Fibroblast of mammary gland (primary cell): ENCODE measurements at regions not wholly inside any gene's neighbourhood (a gene's known extent, or its start where the extent isn't known, plus 50 kb on each side); places are given as distances from the start of the nearest gene placed in this dataset.

Experiments used
- DNase-seq: peaks from one replicate; pipeline ENCODE4 v3.0.0-alpha.2; 2010; ENCODE audit warnings: low read depth
- H3K4me3 ChIP-seq: 2 replicates; pipeline ENCODE4 v1.5.1; 2011; ENCODE audit warnings: low read depth, mild to moderate bottlenecking, low read length, moderate library complexity; ENCODE audit not compliant: control insufficient read depth
- CTCF ChIP-seq: conservative IDR thresholded peaks from 2 replicates; pipeline ENCODE4 v1.5.1; 2011; ENCODE audit warnings: low read depth, low read length, inconsistent platforms; ENCODE audit not compliant: control insufficient read depth, insufficient read depth

GRCh38 chr3:132961991-132962390, 76.2 kb upstream of the TMEM108 start:
- DNase-seq, result no peak
- TF ChIP-seq CTCF, result no peak
- no peak overlapping the region for H3K4me3 ChIP-seq

- no peak overlapping the region for H3K4me3 ChIP-seq
- TF ChIP-seq CTCF, result no peak
- DNase-seq, result no peak
Observed at GRCh38 chr3:132953683-132954082, 84.5 kb upstream of the TMEM108 start.

- H3K4me3 ChIP-seq, result no peak overlapping the region
- no peak for DNase-seq
- no peak for TF ChIP-seq CTCF
Observed at GRCh38 chr3:132927896-132928295, 110.3 kb upstream of the TMEM108 start.

GRCh38 chr3:132926098-132926497, 112.1 kb upstream of the TMEM108 start:
- DNase-seq, result no peak
- no peak for TF ChIP-seq CTCF
- no peak overlapping the region for H3K4me3 ChIP-seq

- DNase-seq, result no peak
- no peak overlapping the region for H3K4me3 ChIP-seq
- no peak for TF ChIP-seq CTCF
Observed at GRCh38 chr3:132925256-132925930, 112.8 kb upstream of the TMEM108 start.

- no peak overlapping the region for H3K4me3 ChIP-seq
- peak; percentile 70 for DNase-seq
- no peak for TF ChIP-seq CTCF
Observed at GRCh38 chr3:132916096-132916495, 122.1 kb upstream of the TMEM108 start.

- no peak overlapping the region for H3K4me3 ChIP-seq
- no peak for TF ChIP-seq CTCF
- no peak for DNase-seq
Observed at GRCh38 chr3:132912416-132912753, 125.8 kb upstream of the TMEM108 start.
